GM19438 (cell line): ENCODE measurements at regions not wholly inside any gene's neighbourhood (a gene's known extent, or its start where the extent isn't known, plus 50 kb on each side); places are given as distances from the start of the nearest gene placed in this dataset.
A peak's percentile ranks its signal among the peaks of the same experiment; 100 is the strongest.
"Not testable (repeated sequence)": the region's sequence is repeated elsewhere in the genome, so short reads cannot be mapped to it uniquely, and the experiment has no call there.

Source experiments
- ATAC-seq: cut with Tn5 transposase; IDR thresholded peaks from one replicate; pipeline ENCODE4 v1.9.1; 2021; ENCODE audit warnings: low read depth; ENCODE audit not compliant: unreplicated experiment

GRCh38 chr9:62798884-62799850 lies 1609.3 kb downstream of the SPATA31A7 start:
- not testable (repeated sequence) for ATAC-seq

GRCh38 chr9:62799851-62800371 lies 1610.1 kb downstream of the SPATA31A7 start:
- peak; percentile 22 for ATAC-seq

- ATAC-seq = peak; percentile 17
Measured at GRCh38 chr9:62800451-62801371, 1610.9 kb downstream of the SPATA31A7 start.

- not testable (repeated sequence) for ATAC-seq
Measured at GRCh38 chr9:62801372-62801811, 1611.6 kb downstream of the SPATA31A7 start.

GRCh38 chr9:62801961-62802718 lies 1612.3 kb downstream of the SPATA31A7 start:
- ATAC-seq = peak; percentile 99

GRCh38 chr9:62802719-62803079 lies 1612.9 kb downstream of the SPATA31A7 start:
- not testable (repeated sequence) for ATAC-seq

- ATAC-seq = not testable (repeated sequence)
Measured at GRCh38 chr9:62803099-62803498, 1613.3 kb downstream of the SPATA31A7 start.

GRCh38 chr9:62804314-62804713 lies 1614.5 kb downstream of the SPATA31A7 start:
- not testable (repeated sequence) for ATAC-seq

GRCh38 chr9:62807424-62807823 lies 1617.6 kb downstream of the SPATA31A7 start:
- ATAC-seq = not testable (repeated sequence)

- not testable (repeated sequence) for ATAC-seq
Measured at GRCh38 chr9:62808081-62808480, 1618.2 kb downstream of the SPATA31A7 start.

- ATAC-seq = not testable (repeated sequence)
Measured at GRCh38 chr9:62810318-62810717, 1620.5 kb downstream of the SPATA31A7 start.

- ATAC-seq = not testable (repeated sequence)
Measured at GRCh38 chr9:62810811-62811315, 1621.0 kb downstream of the SPATA31A7 start.

- ATAC-seq = not testable (repeated sequence)
Measured at GRCh38 chr9:62815436-62815835, 1625.6 kb downstream of the SPATA31A7 start.

- not testable (repeated sequence) for ATAC-seq
Measured at GRCh38 chr9:62816331-62816730, 1626.5 kb downstream of the SPATA31A7 start.

GRCh38 chr9:62817214-62817613 lies 1627.4 kb downstream of the SPATA31A7 start:
- ATAC-seq = not testable (repeated sequence)

- not testable (repeated sequence) for ATAC-seq
Measured at GRCh38 chr9:62822185-62822584, 1632.3 kb downstream of the SPATA31A7 start.

- not testable (repeated sequence) for ATAC-seq
Measured at GRCh38 chr9:62827957-62828907, 1638.4 kb downstream of the SPATA31A7 start.

GRCh38 chr9:62830829-62831459 lies 1641.1 kb downstream of the SPATA31A7 start:
- not testable (repeated sequence) for ATAC-seq
